PC-9 (cell line): ENCODE measurements at regions not wholly inside any gene's neighbourhood (a gene's known extent, or its start where the extent isn't known, plus 50 kb on each side); places are given as distances from the start of the nearest gene placed in this dataset.

Experiments
- BruUV-seq: library from RNA; stranded (reverse); fragments of 400-500 nt; replicated peaks from 2 replicates; lab custom pipeline; 2021; lab: Mats Ljungman, UMichigan
- CTCF ChIA-PET: fragments of 300-600 bp; sonication (Branson Sonifier 250); formaldehyde crosslinking; loops from one replicate; lab custom pipeline; 2022; ENCODE audit warnings: antibody characterized with exemption; lab: Charles Lee
- POLR2A ChIA-PET: fragments of 300-600 bp; sonication (Branson Sonifier 250); formaldehyde crosslinking; loops from one replicate; lab custom pipeline; 2022; ENCODE audit warnings: antibody characterized with exemption; ENCODE audit not compliant: unreplicated experiment; lab: Charles Lee
- DNase-seq, 2 experiments: peaks; one replicate each; pipeline versions ENCODE4 v3.0.0 to v3.0.0-alpha.2; 2015 to 2022; ENCODE audit warnings: mixed read lengths in 1 of 2
- H2AFZ ChIP-seq: fragments of 200-600 bp; sonication (generic); 2 replicates; pipeline ENCODE4 v1.8.1; 2017; ENCODE audit warnings: antibody characterized with exemption
- H3F3A ChIP-seq: fragments of 200-600 bp; sonication (generic); 2 replicates; pipeline ENCODE4 v1.8.1; 2017; ENCODE audit warnings: antibody characterized with exemption, mild to moderate bottlenecking, low read depth; ENCODE audit not compliant: insufficient read depth
- H3K27ac ChIP-seq: fragments of 200-600 bp; sonication (generic); 2 replicates; pipeline ENCODE4 v1.6.1; 2016; ENCODE audit warnings: mixed run types
- H3K27me3 ChIP-seq: fragments of 200-600 bp; sonication (generic); 2 replicates; pipeline ENCODE4 v1.6.1; 2016; ENCODE audit warnings: low read depth, mixed run types; ENCODE audit not compliant: insufficient read depth
- H3K36me3 ChIP-seq: fragments of 200-600 bp; sonication (generic); 2 replicates; pipeline ENCODE4 v1.6.1; 2016; ENCODE audit warnings: low read depth, mixed run types
- H3K4me1 ChIP-seq: fragments of 200-600 bp; sonication (generic); replicated peaks from 2 replicates; pipeline ENCODE4 v1.6.1; 2016; ENCODE audit warnings: mixed run types; ENCODE audit not compliant: insufficient read depth
- H3K4me2 ChIP-seq: fragments of 200-600 bp; sonication (generic); 2 replicates; pipeline ENCODE4 v1.6.1; 2017; ENCODE audit warnings: mixed run types
- H3K4me3 ChIP-seq: fragments of 200-600 bp; sonication (generic); 2 replicates; pipeline ENCODE4 v1.6.1; 2016; ENCODE audit warnings: mixed run types
- H3K79me2 ChIP-seq: fragments of 200-600 bp; sonication (generic); 2 replicates; pipeline ENCODE4 v1.6.1; 2017; ENCODE audit warnings: low read depth, mixed run types
- H3K9me2 ChIP-seq: fragments of 200-600 bp; sonication (generic); 2 replicates; pipeline ENCODE4 v1.8.1; 2017; ENCODE audit warnings: mild to moderate bottlenecking; ENCODE audit not compliant: insufficient read depth
- H3K9me3 ChIP-seq: fragments of 200-600 bp; sonication (generic); 2 replicates; pipeline ENCODE4 v1.8.1; 2016; ENCODE audit warnings: low read depth; ENCODE audit not compliant: insufficient read depth
- H4K20me1 ChIP-seq: fragments of 200-600 bp; sonication (generic); 2 replicates; pipeline ENCODE4 v1.8.1; 2017; ENCODE audit not compliant: insufficient read depth
- EZH2 ChIP-seq: fragments of 200-600 bp; sonication (generic); IDR thresholded peaks from 2 replicates; pipeline ENCODE4 v1.8.0; 2017; ENCODE audit warnings: antibody characterized with exemption, low read depth
- intact Hi-C: fragments of 100-400 bp; cut with micrococcal nuclease; formaldehyde crosslinking; loops from one replicate; pipeline ENCODE4 v1.10.0; 2022; ENCODE audit not compliant: unreplicated experiment
- TF ChIP-seq, protein P1 (sequence below): fragments of 200-600 bp; sonication (generic); conservative IDR thresholded peaks from 2 replicates; pipeline ENCODE4 v1.6.1; 2017; ENCODE audit warnings: mixed run types, antibody characterized with exemption, mild to moderate bottlenecking, moderate library complexity

DNA sequence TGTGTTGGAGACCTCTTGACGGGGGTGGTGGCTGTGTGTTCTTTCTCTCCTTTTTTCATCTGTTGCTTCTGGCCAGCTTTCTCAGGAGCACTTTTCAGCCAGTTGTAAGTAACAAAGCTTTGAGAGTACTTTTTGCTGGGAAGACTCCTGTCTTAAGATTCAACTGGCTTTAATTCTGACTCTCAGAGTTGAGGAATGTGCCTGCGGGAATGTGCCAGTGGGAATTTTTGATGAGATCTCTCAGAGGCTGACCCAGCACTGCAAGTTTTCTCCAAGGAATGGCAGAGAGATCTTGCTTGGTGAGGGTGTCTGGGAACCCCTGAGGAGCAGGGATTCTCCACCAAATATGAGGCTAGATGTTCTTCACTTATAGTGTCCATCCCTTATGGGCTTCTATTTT is 91.6 kb upstream of the OR9Q1 start:
- H4K20me1 ChIP-seq: no peaks in the 10 kb centered on the region
- H3K4me2 ChIP-seq: no peak overlapping the region
- peaks cover 25% of the 10 kb centered on the region; the same call in 1 of the 2 replicates for H3K27me3 ChIP-seq
- H3K9me3 ChIP-seq: no peaks in the 10 kb centered on the region
- H3F3A ChIP-seq: no peaks in the 10 kb centered on the region
- no TSS peak for BruUV-seq
- H3K79me2 ChIP-seq: no peaks in the 10 kb centered on the region
- CTCF ChIA-PET: no interaction called here
- H3K36me3 ChIP-seq: no peaks in the 10 kb centered on the region
- no peak overlapping the region for H2AFZ ChIP-seq
- TF ChIP-seq, protein P1, sequence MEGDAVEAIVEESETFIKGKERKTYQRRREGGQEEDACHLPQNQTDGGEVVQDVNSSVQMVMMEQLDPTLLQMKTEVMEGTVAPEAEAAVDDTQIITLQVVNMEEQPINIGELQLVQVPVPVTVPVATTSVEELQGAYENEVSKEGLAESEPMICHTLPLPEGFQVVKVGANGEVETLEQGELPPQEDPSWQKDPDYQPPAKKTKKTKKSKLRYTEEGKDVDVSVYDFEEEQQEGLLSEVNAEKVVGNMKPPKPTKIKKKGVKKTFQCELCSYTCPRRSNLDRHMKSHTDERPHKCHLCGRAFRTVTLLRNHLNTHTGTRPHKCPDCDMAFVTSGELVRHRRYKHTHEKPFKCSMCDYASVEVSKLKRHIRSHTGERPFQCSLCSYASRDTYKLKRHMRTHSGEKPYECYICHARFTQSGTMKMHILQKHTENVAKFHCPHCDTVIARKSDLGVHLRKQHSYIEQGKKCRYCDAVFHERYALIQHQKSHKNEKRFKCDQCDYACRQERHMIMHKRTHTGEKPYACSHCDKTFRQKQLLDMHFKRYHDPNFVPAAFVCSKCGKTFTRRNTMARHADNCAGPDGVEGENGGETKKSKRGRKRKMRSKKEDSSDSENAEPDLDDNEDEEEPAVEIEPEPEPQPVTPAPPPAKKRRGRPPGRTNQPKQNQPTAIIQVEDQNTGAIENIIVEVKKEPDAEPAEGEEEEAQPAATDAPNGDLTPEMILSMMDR: no peak
- TF ChIP-seq EZH2: no peak
- intact Hi-C loops: no loop called here
- POLR2A ChIA-PET: no interaction called here
- H3K9me2 ChIP-seq: 0 out of 2 replicates have a peak, but pooled peaks cover 3% of the 10 kb centered on the region
- no peak overlapping the region for H3K4me3 ChIP-seq
- H3K27ac ChIP-seq: no peak overlapping the region
- DNase-seq: no peak
- H3K4me1 ChIP-seq: no peaks in the 10 kb centered on the region

DNA sequence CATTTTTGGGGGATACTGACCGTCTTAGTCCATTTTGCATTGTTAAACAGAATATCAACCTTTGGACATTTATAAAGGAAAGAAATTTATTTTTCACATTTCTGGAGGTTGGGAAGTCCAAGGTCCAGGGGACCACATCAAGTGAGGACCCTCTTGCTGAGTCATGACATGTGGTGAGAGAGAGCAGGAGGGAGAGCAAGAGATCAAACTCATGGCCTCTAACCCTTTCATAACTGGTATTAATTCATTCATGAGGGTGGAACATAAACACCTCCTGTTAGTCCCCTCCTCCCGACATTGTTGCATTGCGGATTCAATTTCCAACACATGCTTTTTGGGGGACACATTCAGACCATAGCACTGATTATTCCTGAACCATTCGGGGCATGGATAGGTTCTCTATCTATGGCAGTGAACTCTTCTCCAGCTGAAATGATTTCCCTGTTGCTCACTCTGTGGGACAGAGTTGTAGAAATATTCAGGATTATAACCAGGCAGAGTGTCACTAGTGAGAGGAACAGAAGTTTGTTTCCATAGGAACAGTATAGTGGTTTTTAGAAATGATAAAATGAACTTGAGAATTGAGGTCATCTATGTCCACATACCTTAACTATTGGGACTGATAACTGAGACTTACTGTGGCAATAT is 88.2 kb upstream of the OR9Q1 start:
- intact Hi-C loops: no loop called here
- TF ChIP-seq EZH2: no peak
- TF ChIP-seq, protein P1: no peak
- DNase-seq: no peak
- Histone ChIP-seq H3K27me3 (peaks cover 35% of the 10 kb centered on the region; the same call in 1 of the 2 replicates), H3F3A (no peaks in the 10 kb centered on the region), H3K36me3 (no peaks in the 10 kb centered on the region), H3K27ac (no peak overlapping the region), H3K4me1 (no peaks in the 10 kb centered on the region), H3K9me3 (no peaks in the 10 kb centered on the region), H3K4me3 (no peak overlapping the region), H2AFZ (no peak overlapping the region), H3K4me2 (no peak overlapping the region), H3K9me2 (0 out of 2 replicates have a peak, but pooled peaks cover 3% of the 10 kb centered on the region), H4K20me1 (no peaks in the 10 kb centered on the region), H3K79me2 (no peaks in the 10 kb centered on the region)
- POLR2A ChIA-PET: no interaction called here
- CTCF ChIA-PET: no interaction called here
- BruUV-seq: no TSS peak

DNA sequence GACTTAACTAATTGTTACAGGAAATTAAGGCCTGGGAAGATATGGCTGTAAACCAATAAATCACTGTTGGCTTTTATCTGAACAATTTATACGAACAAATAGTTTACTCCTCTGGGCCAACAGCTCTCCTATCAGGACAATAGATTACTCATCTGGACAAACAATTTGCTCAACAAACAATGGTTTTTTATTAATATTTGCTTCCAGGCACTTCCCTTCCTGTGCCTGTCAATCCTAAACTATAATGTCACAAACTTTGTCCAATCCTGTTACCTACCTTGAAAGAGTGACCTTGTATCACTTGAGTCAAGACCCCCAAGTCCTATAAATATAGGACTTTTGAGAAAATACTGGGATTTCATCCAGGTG is 87.6 kb upstream of the OR9Q1 start:
- no TSS peak for BruUV-seq
- no peak overlapping the region for H3K4me2 ChIP-seq
- H2AFZ ChIP-seq: no peak overlapping the region

More for the DNA sequence above, 87.6 kb upstream of the OR9Q1 start:
- H3F3A ChIP-seq: no peaks in the 10 kb centered on the region
- intact Hi-C loops: no loop called here
- POLR2A ChIA-PET: no interaction called here
- H3K79me2 ChIP-seq: no peaks in the 10 kb centered on the region
- peaks cover 39% of the 10 kb centered on the region; the same call in 1 of the 2 replicates for H3K27me3 ChIP-seq
- H3K27ac ChIP-seq: no peak overlapping the region
- no peaks in the 10 kb centered on the region for H4K20me1 ChIP-seq
- no peak overlapping the region for H3K4me3 ChIP-seq
- no peak for DNase-seq
- H3K9me2 ChIP-seq: 0 out of 2 replicates have a peak, but pooled peaks cover 3% of the 10 kb centered on the region
- TF ChIP-seq, protein P1: no peak
- TF ChIP-seq EZH2: no peak
- H3K9me3 ChIP-seq: no peaks in the 10 kb centered on the region
- no peaks in the 10 kb centered on the region for H3K36me3 ChIP-seq
- CTCF ChIA-PET: no interaction called here
- no peaks in the 10 kb centered on the region for H3K4me1 ChIP-seq
